Breast epithelium (tissue), 3 donors: ENCODE measurements at regions not wholly inside any gene's neighbourhood (a gene's known extent, or its start where the extent isn't known, plus 50 kb on each side); places are given as distances from the start of the nearest gene placed in this dataset.

ENCODE experiments used
- CTCF ChIP-seq, 3 donors: fragments of 450-650 bp; IDR thresholded peaks; one replicate each; pipeline ENCODE4 v1.5.1; 2016 to 2017; ENCODE audit warnings: antibody characterized with exemption in 3 of 3, mild to moderate bottlenecking in 3 of 3, moderate library complexity in 3 of 3
- POLR2AphosphoS5 ChIP-seq, 3 donors: sonication (generic); formaldehyde crosslinking; IDR thresholded peaks; one replicate each; pipeline ENCODE4 v1.6.1; 2017; ENCODE audit warnings: antibody characterized with exemption in 3 of 3

- no peak for TF ChIP-seq POLR2AphosphoS5 (IDR thresholded peaks at IDR 0.05)
- no peak for TF ChIP-seq CTCF (IDR thresholded peaks at IDR 0.05)
These were observed 51.7 kb upstream of the SHANK2 start for GRCh38 chr11:71304045-71304444.
